GM21786 (cell line): ENCODE measurements at regions not wholly inside any gene's neighbourhood (a gene's known extent, or its start where the extent isn't known, plus 50 kb on each side); places are given as distances from the start of the nearest gene placed in this dataset.

Experiments used
- ATAC-seq: cut with Tn5 transposase; IDR thresholded peaks from one replicate; pipeline ENCODE4 v1.9.1; 2021; ENCODE audit not compliant: unreplicated experiment

DNA sequence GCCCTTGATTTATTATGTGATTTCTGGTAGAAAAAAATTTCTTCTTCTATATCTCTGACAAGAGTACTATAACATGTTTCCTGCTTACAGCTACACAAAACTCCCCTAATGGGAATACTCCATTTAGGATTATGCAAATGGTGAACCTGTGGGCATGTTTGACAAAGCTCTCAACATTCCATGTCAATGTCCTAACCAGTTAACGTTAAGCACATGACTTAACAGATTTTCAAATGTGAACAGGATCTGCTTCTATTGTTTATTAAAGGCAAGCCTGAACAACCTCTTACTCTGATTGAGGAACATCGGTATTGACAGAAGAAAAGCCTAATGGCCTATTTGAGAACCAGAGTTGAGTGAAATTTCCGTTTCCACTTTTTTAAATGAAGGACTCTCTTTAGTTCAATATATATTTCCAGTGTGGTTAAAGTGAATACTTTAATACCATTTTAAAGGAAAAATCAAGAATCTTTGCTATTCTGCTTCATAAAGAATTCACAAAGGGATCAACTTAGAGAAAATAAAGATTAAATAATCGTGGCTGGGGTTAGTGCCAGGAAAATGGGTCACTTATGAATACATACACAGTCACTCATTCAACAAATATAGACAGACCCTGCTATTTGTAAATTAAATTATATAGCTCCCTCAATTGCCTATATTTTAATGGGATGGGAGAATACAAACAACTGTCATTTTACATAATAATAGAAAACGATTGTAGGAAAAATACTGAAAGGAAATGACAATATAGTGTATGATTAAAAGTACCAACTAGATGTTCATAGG, 300.3 kb upstream of the CBLB start:
- ATAC-seq, result no peak

DNA sequence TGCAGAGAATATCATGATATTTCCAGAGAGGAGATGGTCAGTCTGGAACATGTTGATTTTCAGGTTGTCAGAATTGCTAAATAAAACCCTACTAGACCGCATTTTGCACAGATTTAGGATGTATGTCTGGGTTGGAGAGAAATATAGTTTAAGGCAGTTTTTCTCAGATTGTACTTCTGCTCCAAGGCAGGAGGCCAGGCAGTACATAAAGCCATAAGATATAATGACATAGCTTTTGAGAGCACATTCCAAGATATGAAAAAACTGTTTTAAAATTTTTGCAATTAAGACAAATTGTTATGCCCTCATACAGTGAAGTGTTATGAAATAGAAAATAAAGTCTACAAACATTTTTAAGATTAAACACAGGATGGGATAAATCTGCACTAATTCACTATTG, 301.8 kb upstream of the CBLB start:
- no peak for ATAC-seq

DNA sequence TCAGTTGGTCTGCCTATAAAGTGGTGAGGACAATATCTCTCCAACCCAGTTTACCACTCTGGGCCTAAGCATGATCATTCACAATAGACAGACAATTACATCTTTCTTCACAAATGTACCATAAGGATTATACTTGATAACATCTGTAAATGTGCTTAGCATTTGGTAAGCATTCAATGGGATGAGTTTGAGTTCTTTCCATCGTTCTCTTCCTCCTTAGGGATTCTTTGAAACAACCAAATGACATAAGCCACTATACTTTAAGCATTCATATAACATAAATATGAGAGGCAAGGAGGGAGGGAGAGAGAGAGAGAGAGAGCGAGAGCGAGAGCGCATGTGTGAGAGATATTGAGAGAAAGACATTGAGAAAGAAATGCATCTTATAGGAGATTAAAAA, 303.3 kb upstream of the CBLB start:
- no peak for ATAC-seq

DNA sequence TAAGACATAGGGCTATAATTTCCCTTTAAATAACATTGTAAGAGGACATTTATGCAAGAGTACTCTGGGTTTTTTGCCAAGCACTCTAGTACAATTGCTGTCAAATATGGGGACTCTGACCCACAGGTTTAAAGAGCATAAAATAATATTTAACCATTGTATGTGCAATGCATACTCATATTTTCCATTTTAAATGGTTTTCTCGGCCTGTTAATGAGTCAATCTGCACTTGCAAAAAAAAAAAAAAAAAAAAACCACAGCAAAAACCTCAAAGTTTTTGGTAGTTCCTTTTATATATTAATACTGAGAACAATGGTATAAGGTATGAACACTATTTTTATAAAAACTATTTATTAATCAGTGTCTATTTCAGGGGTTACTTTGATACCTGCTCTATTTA, 304.0 kb upstream of the CBLB start:
- peak; percentile 57 for ATAC-seq

DNA sequence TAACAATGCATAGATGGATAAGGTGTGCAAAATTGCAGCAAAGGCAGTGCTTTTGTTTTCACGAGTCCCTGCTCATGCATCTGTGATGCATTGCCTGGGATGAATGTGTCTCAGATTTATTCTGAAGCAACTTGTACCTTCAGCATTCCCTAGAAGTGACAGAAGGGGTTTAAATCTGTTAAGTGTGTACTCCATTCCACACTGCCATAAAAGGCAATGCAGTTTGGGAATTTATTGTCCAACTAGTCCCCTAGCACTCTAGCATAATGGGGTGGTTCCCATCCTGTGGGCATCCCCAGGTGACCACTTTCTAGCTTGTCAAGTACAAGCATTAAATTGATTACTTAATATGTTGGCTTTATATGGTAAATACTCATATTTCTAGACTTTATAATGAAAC, 306.5 kb upstream of the CBLB start:
- no peak for ATAC-seq

DNA sequence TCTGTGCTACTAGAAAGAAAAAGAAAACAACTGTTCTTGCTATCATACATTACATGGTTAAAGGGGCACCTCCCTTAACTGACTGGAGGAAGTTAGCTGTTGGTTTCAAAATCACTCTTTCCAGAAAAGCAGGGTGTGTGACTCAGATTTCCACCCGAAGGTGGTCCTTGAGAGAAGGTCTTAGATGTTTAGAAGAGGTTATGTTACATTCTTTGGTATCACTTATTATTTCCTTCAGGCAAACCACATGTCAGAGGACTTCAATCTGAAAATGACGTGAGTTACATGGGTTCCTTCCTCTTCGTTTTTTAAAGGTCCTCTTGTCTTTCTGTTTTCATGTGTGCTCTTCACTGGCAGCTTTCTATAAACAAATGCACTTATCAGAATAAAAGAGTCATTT, 307.9 kb upstream of the CBLB start:
- ATAC-seq, result peak; percentile 84

DNA sequence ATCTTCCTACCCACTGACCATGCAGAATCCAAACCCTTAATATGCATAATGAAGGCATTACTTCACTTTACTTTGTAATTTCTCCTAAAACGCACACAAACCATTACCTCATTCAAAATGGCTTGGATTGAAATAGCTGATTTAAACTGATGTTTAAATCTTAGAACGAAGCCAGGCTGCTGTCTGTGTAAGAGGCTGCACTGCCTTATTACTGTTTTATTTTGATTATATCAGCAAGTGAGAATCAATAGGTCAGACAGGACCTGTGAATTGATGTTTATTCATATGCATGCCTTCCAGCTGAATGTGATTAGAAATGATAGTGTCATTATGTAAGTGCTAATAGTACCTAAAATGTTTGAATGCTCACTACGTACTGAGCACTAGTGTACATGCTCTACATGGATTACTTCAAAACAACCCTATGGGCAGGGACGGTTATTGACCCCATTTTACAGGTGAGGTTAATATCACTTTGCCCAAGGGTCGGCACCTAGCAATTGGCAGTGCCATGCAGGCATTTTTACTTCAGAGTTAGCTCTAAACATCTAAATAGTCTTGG, 314.2 kb upstream of the CBLB start:
- ATAC-seq, result no peak

DNA sequence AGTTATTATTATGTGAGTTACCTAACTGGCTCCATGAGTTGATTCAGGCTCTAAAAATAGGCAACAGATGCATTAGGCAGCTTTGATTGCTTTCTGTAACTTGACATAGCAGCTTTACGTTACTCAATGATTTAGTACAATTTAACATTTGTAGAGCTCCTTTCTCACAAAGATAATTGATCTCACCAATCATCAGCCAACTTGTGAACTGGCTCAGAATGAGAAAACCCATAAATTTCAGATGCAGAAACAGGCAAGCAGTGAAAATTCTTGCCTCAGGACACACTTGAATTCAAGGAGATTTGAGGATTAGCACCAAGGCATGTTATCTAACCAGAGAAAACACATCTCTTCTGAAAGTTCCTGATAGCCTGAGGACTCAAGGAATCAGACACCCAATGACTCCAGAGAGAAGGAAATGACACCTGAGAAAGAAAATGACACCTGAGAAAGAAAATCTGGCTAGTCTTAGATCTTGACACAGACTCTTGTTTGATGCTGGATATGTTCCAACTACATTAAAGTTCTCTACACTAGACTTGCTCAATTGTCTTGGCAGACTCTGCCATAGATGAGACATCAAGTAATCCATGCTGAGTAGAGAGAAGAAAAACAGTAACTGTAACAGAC, 315.1 kb upstream of the CBLB start:
- ATAC-seq, result peak; percentile 44

DNA sequence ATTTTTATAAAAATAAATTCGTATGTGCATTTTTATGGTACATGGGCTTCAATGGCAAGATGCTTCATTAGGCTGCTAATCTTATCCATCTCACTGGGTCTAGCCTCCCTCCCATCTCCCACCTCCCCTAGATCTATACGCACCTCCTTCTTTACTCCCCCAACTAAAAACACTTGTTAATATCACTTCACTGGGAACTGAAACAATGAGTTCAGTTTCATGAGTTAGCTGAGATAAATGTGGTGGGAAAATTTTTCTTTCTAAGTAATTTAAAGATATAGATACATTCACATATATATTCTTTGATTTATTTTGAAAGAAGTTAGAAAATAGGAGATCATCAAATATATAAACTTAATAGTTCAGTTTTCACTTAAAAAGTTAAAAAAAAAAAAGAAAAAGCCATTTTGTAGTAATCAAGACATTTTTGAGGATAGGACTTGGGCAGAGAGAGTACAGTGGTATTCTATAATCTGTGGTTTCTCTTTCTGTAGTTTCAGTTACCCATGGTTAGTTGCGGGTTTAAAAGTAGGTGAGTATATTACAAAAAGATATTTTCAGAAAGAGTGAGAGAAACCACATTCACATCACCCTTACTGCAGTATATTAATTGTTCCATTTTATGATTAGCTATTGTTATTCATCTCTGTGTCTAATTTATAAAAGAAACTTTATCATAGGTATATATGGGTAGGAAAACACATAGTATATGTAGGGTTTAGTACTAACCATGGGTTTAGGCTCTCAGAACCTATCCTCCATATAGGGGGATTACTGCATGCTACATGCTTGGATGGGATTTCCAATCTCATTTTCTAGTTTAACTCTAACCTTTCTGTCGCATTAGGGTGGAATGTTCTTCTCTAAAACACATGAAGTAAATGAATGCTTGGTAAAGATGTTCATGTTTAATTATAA, 316.0 kb upstream of the CBLB start:
- ATAC-seq, result peak; percentile 89

DNA sequence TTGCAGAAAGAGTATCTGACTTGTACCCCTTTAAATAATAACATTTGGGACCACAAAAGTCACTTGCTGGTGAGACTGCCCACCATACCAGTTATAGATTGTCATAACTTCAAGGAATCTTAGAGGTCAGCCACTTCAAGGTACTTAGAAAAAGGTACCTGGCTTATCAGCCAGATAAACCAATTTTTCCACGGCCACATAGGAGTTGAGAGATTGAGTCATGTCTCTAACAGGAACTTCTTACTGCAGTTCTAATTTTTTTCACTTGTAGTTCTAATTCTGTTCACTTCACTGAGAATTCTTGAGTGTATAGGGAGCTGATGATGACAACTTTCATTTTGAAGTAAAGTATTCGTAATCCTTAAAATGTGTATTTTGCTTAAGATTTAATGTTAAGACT, 317.1 kb upstream of the CBLB start:
- ATAC-seq, result no peak

DNA sequence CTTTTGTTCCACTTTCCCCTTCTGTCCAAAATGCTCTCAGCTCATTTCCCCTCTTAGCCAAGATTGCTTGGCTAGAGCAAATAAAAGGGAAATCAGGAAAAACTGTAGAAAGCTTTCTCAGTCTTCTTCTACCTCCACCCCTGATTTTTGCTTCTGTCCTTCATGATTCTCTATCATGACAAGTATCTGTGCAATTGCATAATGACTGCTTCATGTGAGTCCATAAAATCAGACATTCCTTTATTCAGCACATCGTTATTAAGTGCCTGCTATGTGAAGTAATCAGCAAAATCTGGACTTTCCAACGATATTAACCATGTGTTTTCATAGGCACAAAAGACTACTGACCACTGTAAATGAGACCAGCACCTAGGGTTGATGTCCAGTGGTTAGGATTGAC, 321.5 kb upstream of the CBLB start:
- no peak for ATAC-seq

DNA sequence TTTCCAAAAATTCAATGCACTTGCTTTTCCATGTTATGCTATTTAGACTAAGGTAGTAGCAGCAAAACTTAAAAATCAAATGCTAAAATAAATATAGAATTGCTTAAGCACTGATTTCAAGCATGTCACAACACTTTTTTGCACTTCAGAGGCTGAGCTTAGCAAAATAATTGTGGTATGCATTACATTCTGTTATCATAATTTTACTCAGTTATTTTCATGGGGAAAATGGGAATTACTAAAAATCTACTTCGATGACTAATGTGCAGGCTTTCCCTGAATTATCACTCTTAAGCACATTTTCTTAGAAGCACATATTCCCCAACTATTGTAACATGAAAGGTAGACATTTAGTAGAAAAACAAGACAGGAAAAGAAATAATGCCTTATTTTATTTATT, 322.4 kb upstream of the CBLB start:
- no peak for ATAC-seq

DNA sequence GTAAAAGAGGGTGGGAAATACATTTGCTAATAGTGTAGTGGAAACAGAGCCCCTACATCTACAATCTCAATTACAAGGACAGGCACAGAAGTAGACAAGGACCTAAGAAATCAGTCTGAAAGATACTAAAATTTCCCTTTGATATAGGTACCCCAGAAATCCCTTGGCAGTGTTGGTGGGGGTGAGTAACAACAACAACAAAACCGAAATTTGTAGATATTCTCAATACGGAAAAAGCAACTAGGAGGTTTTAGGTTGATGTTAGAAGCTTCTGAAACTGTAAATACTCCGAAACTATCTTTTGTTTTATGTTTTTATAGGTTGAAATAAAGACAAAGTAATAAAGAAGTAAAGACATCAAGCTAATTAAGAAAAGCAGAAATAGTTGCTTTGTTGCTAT, 323.1 kb upstream of the CBLB start:
- ATAC-seq, result no peak

DNA sequence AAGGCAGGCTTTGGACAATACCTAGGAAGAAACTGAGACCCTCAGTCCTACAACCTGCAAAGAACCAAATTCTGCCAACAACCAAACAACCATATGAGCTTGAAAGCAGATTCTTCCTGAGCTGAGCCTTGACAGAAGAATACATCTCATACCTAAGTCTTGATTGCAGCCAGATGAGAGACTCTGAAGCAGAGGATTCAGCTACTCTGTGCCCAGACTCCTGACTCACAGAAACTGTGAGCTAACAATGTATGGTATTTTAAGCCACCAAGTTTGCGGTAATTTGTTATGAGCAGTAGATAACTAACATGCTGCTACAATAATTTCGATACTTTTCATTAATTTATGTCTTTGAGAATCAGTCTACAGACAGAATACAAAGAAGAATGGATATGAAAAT, 325.1 kb upstream of the CBLB start:
- no peak for ATAC-seq

DNA sequence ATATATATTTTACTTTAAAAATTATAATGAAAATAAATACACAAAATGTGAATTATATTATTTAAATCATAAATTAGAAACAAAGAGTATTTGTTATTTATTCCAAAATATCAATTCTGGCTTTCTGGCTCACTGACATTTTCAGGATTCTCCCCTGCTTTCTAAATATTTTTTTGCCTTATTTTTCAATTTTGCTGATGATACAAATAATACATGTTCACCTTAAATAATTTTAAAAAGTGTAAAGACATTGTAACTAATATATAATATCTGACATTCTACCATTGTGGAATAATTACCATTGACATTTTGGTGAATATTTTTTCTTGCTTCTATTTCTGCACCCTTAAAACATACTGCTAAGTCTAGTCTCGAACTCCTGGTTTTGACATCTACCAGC, 325.9 kb upstream of the CBLB start:
- no peak for ATAC-seq

DNA sequence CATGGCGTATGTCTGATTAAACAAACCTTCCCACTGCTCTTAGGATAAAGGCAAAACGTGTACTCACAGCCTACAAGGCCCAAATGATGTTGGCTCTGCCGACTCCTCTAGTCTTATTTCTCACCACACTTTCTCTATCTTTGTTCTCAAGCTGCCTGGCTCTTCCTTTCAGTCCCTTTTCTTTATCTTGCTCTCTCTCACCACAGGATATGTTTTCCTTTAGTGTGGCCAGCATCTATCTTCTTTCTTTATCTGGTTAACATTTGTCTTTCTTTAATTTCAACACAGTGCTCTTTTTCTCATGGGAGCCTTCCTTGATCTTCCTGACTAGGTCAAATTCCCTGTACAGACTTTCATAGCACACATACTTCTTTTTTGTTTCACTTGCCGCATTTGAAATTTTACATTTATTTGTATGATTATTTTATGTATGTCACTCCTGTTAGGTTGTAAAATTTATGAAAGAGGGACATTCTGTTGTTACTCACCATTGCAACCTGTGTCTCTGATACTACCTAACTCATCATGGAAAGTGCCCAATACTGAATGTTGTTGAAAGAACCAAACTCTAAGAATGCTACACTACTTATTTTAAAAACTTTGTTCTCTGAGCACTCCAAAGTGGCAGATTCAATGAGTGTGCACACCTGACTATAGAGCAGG, 328.9 kb upstream of the CBLB start:
- no peak for ATAC-seq

DNA sequence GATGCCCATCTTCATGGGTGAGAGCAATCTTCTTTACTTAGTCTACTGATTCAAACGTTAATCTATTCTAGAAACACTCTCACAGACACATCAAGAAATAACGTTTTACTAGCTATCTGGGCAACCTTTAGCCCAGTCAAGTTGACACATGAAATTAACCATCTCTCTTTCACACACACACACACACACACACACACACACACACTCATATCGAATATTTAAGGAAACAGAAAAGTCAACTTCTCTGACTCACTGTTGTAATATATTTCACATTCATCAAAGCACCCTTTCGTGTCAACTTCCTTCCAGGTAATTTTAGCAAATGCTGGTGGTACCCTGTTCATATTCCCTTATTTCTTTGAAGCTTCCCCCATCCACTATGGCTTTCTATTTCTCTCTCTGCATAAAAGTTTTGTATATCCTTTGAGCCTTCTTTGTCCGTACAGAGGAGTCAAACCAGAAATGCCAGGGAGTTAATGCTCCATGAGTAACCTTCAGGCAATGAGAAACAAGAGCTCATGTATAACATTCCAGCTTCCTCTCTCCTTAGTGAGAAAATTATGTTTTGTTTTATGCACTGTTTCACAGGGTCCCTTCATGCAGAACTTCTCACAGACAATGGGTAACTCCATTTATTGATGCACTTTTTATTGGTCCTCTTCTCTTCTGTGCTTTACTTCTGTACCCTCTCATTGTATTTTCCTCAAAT, 335.5 kb upstream of the CBLB start:
- no peak for ATAC-seq

DNA sequence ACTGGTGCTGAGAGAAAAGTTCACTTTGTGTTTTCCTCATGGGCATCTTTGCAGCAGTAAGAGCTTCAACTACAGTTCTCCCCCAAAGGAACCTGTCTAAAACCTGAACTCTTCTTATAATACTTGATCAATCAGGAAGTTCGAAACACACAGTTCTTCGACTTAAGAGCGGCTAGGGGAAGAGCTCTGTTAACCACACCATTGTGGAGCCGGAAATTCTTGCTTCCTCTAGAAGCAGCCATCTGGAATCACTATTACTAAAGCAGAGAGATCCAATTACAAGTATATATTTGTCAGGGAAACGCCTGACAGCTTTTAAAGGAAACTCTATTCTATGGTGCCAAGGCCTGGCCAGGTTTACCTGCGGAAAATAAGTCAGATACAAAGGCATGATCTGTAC, 337.3 kb upstream of the CBLB start:
- peak; percentile 85 for ATAC-seq

DNA sequence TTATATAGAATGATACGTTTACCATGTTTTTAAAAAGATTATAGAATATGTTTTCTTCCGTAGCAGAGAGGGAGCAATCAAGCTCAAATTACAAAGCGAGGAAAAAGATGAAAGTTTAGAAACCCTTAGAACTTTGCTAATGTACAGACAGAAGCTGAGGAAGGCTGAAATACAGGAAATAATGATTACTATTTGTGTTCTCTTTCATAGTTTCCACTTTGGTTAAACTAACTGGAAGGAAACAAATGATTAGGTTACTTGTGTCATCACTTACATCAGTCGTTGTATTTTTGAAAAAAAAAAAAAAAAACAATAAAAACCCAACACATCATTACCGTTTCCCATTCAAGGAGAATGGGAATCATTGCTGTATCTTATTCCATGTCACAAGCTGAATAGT, 337.8 kb upstream of the CBLB start:
- ATAC-seq, result no peak

DNA sequence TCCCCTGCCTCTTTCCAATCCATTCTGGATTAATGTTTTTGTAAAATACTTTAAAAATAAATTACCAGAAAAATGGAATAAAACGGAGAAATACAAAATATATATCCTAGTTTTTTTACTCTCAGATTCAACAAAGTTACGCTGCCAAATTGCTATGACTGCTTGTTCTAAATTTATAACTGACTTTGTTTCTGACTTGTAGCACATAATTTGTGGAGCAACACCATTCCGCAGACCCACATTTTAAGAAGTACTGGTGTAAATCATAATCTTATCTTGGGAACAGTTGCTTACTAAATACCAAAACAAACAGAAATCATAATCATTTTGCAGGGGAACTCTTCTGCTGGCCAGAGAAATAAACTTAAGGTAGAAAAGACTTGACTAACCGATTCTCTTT, 339.4 kb upstream of the CBLB start:
- ATAC-seq, result no peak
